ENCODE measurements at regions not wholly inside any gene's neighbourhood (a gene's known extent, or its start where the extent isn't known, plus 50 kb on each side); places are given as distances from the start of the nearest gene placed in this dataset.

DNA sequence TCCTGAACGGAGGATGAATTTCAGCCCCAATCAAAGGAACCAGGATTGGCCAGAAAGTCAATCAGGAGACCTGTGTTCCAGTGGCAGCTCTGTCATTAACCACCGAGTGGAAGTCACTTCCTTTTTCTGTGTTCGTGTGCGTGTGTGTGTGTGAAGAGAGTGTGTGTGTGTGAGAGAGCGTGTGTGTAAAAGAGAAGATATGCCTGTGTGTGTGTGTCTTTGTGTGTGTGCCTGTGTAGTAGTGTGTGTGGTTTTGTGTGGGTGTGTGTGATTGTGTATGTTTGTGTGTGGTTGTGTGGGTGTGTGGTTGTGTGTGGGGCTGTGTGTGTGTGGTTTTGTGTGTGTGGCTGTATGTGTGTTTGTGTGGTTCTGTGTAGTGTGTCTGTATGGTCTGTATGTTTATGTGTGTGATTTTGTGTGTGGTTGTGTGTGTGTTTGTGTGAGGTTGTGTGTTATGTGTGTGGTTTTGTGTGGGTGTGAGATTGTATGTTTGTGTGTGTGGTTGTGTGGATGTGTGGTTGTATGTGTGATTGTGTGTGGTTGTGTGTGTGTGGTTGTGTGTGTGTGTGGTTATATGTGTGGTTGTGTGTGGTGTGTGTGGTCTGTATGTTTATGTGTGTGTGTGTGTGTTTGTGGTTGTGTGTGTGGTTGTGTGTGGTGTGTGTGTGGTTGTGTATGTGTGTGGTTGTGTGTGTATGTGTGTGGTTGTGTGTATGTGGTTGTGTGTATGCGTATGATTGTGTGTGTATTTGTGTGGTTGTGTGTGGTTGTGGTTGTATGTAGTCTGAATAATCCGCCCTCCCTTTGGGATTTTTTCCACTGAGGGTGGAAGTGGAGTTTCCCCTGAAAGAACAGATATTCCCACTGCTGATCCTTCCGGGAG lies 314.4 kb downstream of the SHQ1 start:
- H3K4me2 ChIP-seq, result no peak overlapping the region
- H3K9me3 ChIP-seq, result no peaks in the 10 kb centered on the region
- no peak overlapping the region for H3K27ac ChIP-seq (ENCODE audit: low read depth in 2 of 2, low read length in 1 of 2)
- H3K4me3 ChIP-seq (ENCODE audit: low read depth in 2 of 2, low read length in 1 of 2), result no peak overlapping the region
- no peaks in the 10 kb centered on the region for H3K9me2 ChIP-seq
- POLR2A ChIA-PET, result no interaction called here
- no peaks in the 10 kb centered on the region; the same call in 1 of the 2 replicates for H3K27me3 ChIP-seq (ENCODE audit: insufficient read depth)
- H3K4me1 ChIP-seq (ENCODE audit: control insufficient read depth in 1 of 2, insufficient read depth in 2 of 2, low read depth in 1 of 2, low read length in 1 of 2), result no peaks in the 10 kb centered on the region; a peak in 1 of 4 replicates
- no peak overlapping the region for H2AFZ ChIP-seq (ENCODE audit: low read depth)
- no peaks in the 10 kb centered on the region for H4K20me1 ChIP-seq (ENCODE audit: insufficient read depth)
- CTCF ChIA-PET, result no interaction called here
- no peaks in the 10 kb centered on the region for H3K36me3 ChIP-seq (replicated peaks in 1 of 2; ENCODE audit: control insufficient read depth in 1 of 2, insufficient read depth in 2 of 2, low read length in 1 of 2)
- DNase-seq, result no peak
- 89% methylated on average over 8 of the region's 8 CpGs for WGBS (ENCODE audit: low lambda C conversion rate)
- H3K79me2 ChIP-seq (ENCODE audit: insufficient read depth), result no peaks in the 10 kb centered on the region
- TF ChIP-seq, protein P1, sequence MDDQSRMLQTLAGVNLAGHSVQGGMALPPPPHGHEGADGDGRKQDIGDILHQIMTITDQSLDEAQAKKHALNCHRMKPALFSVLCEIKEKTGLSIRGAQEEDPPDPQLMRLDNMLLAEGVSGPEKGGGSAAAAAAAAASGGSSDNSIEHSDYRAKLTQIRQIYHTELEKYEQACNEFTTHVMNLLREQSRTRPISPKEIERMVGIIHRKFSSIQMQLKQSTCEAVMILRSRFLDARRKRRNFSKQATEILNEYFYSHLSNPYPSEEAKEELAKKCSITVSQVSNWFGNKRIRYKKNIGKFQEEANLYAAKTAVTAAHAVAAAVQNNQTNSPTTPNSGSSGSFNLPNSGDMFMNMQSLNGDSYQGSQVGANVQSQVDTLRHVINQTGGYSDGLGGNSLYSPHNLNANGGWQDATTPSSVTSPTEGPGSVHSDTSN (IDR thresholded peaks at IDR 0.05), result no peak
- TF ChIP-seq NRF1 (IDR thresholded peaks at IDR 0.05; ENCODE audit: low read depth, low read length), result no peak
- TF ChIP-seq, protein P2, sequence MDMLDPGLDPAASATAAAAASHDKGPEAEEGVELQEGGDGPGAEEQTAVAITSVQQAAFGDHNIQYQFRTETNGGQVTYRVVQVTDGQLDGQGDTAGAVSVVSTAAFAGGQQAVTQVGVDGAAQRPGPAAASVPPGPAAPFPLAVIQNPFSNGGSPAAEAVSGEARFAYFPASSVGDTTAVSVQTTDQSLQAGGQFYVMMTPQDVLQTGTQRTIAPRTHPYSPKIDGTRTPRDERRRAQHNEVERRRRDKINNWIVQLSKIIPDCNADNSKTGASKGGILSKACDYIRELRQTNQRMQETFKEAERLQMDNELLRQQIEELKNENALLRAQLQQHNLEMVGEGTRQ (IDR thresholded peaks at IDR 0.05; ENCODE audit: borderline replicate concordance, low read depth, low read length), result no peak
- TF ChIP-seq, protein P3, sequence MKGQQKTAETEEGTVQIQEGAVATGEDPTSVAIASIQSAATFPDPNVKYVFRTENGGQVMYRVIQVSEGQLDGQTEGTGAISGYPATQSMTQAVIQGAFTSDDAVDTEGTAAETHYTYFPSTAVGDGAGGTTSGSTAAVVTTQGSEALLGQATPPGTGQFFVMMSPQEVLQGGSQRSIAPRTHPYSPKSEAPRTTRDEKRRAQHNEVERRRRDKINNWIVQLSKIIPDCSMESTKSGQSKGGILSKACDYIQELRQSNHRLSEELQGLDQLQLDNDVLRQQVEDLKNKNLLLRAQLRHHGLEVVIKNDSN (IDR thresholded peaks at IDR 0.05; ENCODE audit: borderline replicate concordance, low read depth), result no peak
- TF ChIP-seq, protein P4, sequence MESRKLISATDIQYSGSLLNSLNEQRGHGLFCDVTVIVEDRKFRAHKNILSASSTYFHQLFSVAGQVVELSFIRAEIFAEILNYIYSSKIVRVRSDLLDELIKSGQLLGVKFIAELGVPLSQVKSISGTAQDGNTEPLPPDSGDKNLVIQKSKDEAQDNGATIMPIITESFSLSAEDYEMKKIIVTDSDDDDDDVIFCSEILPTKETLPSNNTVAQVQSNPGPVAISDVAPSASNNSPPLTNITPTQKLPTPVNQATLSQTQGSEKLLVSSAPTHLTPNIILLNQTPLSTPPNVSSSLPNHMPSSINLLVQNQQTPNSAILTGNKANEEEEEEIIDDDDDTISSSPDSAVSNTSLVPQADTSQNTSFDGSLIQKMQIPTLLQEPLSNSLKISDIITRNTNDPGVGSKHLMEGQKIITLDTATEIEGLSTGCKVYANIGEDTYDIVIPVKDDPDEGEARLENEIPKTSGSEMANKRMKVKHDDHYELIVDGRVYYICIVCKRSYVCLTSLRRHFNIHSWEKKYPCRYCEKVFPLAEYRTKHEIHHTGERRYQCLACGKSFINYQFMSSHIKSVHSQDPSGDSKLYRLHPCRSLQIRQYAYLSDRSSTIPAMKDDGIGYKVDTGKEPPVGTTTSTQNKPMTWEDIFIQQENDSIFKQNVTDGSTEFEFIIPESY (IDR thresholded peaks at IDR 0.05; ENCODE audit: borderline replicate concordance, low read depth), result no peak
- no peak for TF ChIP-seq TCF12 (IDR thresholded peaks at IDR 0.05)
- TF ChIP-seq RAD21 (IDR thresholded peaks at IDR 0.05; ENCODE audit: low read length), result no peak
- TF ChIP-seq CHD2 (IDR thresholded peaks at IDR 0.05; ENCODE audit: low read length, partially characterized antibody), result no peak
- no peak for TF ChIP-seq SMC3 (IDR thresholded peaks at IDR 0.05; ENCODE audit: low read depth, low read length)
- TF ChIP-seq RFX5 (IDR thresholded peaks at IDR 0.05; ENCODE audit: low read length), result no peak
- TF ChIP-seq FOXJ3 (CRISPR knock-in tag; IDR thresholded peaks at IDR 0.05), result no peak
- no peak for TF ChIP-seq JUND (IDR thresholded peaks at IDR 0.05)
- no peak for TF ChIP-seq ELF1 (IDR thresholded peaks at IDR 0.05)
- no peak for TF ChIP-seq GABPA (IDR thresholded peaks at IDR 0.05; ENCODE audit: low read depth)
- TF ChIP-seq, protein P5, sequence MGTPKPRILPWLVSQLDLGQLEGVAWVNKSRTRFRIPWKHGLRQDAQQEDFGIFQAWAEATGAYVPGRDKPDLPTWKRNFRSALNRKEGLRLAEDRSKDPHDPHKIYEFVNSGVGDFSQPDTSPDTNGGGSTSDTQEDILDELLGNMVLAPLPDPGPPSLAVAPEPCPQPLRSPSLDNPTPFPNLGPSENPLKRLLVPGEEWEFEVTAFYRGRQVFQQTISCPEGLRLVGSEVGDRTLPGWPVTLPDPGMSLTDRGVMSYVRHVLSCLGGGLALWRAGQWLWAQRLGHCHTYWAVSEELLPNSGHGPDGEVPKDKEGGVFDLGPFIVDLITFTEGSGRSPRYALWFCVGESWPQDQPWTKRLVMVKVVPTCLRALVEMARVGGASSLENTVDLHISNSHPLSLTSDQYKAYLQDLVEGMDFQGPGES (IDR thresholded peaks at IDR 0.05; ENCODE audit: low read depth, low read length), result no peak
- TF ChIP-seq YY1 (IDR thresholded peaks at IDR 0.05; ENCODE audit: low read depth), result no peak
- no peak for TF ChIP-seq FOXM1 (IDR thresholded peaks at IDR 0.05; ENCODE audit: low read depth)
- no peak for TF ChIP-seq RCOR1 (IDR thresholded peaks at IDR 0.05; ENCODE audit: low read length)
- TF ChIP-seq, protein P6, sequence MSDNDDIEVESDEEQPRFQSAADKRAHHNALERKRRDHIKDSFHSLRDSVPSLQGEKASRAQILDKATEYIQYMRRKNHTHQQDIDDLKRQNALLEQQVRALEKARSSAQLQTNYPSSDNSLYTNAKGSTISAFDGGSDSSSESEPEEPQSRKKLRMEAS (IDR thresholded peaks at IDR 0.05; ENCODE audit: low read depth), result no peak
- no peak overlapping the region for H3K9ac ChIP-seq
- no peaks in the 10 kb centered on the region for H3F3A ChIP-seq (replicated peaks; ENCODE audit: insufficient read depth)
